ENCODE measurements at regions not wholly inside any gene's neighbourhood (a gene's known extent, or its start where the extent isn't known, plus 50 kb on each side); places are given as distances from the start of the nearest gene placed in this dataset.
"Not testable (repeated sequence)": the region's sequence is repeated elsewhere in the genome, so short reads cannot be mapped to it uniquely, and the experiment has no call there.

DNA sequence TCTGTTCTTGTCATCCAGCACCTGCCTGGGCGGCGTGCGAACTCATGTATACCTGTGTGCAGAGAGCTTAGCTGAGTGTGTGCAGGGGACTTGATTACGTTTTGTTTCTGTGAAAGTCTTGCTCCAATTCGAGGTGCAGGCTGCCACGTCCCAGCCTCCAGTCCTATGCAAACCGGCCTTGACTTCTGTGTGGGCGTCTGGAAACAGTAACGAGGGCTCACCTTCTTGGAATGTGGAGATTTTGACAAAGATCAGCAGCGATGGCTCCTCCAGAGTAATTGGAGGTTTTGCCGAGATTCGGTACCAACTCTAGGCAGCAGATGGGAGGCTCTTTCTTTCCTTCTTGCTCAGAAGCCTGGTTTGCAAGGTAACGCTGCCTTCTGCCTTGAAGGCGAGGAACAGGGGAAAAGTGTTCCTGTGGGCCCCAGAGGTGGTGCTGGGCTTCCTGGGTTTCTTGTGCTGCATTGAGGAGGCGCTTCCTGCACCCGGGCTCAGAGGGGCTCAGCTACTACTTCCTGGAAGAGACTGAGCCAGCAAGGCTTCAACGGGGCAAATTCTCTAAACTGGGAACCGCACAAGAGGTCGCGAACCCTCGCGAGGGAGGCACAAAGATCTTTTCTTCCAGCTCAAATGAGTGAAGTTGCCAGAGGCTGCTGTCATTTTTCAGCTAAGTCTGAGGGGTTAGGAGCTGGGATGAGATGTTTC, 249.0 kb downstream of the AACS start:
- no peak for DNase-seq

DNA sequence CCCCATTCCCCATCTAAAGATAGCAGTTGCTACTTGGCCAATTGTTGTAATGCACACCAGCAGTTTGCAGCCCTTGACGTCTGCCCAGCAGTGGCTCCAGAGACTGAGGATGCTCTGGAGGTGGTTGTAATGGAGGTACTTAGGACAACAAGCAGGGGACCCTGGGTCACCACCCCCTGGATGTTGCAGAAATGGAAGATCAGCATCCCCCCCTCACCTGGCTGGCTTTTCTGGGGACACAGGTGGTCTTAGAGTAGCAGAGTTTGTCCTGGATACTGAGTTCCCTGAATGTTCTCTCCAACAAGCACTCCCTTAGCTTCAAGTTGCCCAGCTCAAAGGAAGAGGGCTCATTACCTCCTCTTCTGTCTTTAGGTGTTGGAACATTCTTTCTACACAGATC, 250.5 kb downstream of the AACS start:
- DNase-seq, result no peak

DNA sequence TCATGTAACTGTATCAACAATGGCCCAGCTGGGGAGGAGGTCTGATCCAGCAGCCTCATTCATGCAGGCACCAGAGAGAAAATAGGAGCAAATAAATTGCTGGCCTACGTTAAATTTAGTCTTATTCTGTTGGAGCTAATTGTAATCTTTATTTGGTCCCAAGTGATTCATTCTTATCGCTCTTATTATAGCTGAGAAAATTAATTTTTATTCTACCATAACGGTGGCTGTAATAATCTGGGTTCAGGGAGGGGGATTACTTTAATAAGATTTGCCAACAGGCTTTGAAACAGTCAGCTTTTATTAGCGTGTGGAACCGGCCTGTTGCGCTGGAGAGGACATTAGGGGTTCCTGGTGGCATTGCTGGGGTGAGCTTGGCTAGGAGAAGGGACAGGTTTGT, 254.9 kb downstream of the AACS start:
- no peak for DNase-seq

DNA sequence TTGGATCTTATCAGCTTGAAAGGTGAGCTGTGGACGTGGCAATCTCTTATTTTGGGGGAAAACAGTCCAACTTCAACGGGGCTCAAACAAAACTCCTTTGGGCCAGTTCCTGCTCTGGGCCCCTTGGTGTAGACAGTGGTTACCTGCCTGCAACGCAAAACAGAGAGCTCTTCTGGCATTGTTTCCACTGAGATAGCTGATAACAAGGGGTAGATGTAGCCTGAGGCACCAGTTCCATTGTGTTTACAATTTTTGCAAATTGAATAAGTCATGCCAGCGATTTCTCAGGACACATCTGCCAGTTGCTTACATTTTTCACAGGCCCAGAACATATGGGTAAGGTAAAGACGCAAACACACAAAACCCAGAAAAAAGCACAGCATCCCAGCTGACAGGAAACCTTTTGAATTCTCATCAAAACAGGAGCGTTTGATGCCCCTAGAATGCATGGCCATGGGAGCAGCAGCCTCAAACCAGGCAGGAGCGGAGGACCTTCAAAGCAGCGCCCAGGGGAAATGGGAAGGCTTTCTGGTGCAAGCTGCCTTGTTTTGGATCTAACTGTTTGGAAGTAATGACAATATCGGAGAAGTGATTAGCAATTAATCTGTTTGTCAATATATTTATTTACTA, 259.7 kb downstream of the AACS start:
- no peak for DNase-seq

DNA sequence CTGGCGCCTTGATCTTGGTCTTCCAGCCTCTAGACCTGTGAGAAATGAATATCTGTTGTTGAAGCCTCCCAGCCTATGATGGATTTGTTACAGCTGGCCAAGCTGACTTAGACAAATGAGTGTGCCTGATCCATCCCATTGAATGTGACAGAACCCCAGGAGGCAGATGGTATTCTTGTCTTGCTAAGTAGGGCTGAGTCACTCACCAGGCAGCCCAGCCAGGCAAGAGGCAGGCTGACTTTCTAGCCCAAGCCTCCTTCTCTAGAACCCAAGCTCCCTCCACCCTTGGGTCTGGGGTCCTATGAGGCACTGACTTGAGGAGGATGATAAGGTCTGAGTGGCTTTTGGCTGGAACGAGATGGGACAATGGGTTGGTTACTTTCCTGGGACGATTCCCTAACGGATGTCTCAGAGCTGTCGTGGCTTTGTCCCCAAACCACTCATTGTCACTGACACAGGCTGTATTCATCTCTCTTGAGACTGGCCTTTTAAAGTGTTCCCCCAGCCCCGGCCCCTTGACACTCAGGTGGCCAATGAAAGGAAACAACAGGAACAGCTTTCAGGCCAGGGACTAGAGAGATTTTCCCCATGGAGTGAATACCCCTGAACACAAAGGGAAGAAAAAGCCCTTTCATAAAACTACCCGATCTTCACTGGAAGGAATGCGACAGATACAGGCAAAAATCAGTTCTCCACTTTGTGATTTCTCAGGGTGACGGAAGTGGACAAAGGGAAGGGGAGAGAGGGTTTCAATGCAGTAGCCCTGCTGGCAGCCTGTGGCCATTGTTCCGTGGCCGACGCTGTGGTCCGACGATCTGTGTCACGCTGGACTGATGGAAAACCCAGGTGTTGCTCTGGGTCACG, 264.2 kb downstream of the AACS start:
- DNase-seq, result no peak

DNA sequence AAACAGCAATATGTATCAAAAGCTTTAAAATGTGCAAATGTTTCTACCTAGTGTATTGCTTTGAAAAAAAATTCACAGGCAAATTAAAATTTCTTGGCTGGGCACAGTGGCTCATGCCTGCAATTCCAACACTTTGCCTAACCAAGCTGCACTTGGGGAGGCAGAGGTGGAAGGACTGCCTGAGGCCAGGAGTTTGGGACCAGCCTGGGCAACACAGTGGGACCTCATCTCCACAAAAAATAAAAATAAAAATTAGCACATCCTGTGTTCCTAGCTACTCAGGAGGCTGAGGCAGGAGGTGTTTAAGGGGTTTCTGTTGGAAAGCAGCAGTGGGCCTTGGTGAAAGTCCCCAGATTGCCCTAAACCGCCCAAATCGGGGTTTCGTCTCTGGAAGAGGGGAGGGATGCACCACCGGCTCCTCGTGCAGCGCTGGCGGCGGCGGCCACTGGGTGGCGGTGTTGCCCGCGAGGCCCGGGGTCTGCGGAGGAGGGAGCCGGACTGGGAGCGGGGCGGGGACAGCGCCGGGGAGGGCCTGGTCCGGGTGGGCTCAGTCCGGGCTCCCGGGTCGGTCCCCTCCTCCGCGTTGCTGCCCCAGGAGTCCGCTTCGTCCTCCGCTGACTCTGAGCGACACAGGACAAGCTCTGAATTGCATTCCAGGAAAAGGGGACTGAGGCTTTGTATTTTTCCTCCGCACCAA, 265.6 kb downstream of the AACS start:
- DNase-seq, result peak; percentile 17

DNA sequence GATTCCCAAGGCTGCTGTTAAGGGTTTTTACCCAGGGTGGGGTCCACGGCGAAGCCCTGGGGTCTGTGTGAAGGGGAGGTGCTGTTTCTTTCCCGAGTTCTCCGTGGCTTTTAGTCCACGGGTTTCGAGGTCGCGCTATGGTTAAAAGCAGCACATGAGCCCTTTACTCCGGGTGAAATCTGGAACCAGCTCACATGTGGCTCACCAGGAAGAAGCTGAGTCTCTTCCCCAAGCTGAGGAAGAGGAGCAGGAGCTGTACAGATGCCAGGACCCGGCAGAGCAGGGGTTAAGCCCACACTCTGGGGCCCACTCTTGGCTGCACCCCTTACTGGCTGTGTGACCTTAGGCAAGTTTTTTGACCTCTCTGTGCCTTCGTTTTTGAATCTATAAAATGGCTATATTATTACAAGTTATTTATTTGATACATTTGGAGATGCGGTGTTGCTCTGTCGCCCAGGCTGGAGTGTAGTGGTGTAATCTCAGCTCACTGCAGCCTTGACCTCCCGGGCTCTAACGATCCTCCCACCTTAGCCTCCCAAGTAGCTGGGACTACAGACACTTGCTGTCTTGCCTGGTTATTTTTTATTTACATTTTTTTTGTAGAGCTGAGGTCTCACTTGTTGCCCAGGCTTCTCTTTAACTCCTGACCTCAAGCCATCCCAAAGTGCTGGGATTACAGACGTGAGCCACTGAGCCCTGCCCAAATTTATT, 266.3 kb downstream of the AACS start:
- DNase-seq, result no peak

DNA sequence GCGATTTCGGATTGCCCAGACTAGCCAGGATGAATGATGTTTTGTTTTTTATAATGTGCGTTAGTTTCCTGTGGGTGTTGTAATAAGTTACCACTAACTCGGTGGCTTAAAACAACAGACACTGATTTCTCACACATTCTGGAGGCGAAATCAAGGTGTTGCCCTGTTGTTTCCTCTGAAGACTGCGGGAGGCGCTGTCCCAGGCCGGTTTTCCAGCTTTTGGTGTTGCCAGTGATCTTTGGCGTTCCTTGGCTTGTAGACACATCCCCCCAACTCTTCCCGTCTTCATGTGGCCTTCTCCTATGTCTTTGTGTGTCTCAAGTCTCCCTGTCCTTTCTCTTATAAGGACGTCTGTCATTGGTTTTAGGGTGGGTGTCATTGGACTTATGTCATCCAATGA, 267.7 kb downstream of the AACS start:
- DNase-seq, result no peak

DNA sequence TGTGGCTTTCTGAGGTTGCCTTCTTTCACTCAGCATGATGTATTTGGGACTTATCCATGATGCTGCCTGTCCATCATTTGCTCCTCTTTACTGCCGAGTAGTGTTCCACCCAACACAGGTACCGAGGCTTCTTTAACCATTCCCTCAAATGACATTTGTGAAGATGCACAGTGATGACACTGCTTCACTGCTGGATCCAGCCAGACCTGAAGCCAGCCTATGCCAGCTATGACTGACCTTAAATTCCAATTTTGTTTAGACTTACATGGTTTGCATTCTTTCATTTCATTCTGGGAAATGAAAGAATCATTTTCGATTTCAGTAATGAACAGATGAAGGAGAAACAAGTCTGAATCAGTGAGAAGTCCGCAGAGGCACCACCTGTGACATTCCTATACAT, 271.0 kb downstream of the AACS start:
- no peak for DNase-seq

DNA sequence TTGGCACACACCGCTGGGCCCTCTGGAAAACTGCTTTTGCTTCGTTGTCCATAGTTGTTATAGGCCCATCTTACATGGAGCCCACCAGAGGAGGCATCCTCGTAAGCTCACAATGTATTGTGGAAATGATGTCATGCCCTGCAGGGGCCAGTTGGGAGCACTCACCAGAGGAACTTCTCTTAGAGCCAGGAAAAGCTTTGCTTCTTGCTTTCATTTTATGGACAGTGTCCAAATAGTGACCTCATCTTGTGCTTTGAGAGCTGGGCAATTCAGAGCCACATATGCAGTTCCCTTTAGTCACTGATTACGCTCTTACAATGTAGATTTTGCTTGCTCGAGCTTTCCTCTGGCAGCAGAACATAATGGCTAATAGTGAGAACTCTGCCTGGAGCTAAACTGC, 275.6 kb downstream of the AACS start:
- no peak for DNase-seq

DNA sequence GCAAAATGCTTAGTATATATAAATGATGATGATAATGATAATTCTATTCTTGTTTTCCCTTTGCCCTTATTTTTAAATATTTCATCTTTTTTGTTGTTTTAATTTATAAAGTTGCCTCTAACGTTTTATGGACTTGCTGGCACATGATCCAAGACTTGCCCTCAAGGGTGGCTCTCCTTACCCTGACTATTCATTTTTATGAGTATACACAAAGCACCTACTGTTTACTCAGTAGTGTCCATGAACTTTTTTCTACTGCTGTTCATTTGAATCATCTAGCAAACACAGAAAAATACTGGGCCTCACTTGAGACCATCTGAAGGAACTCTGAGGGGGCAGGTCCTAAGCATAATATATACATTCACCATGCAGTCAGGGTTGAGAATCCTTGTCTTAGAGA, 276.2 kb downstream of the AACS start:
- no peak for DNase-seq

DNA sequence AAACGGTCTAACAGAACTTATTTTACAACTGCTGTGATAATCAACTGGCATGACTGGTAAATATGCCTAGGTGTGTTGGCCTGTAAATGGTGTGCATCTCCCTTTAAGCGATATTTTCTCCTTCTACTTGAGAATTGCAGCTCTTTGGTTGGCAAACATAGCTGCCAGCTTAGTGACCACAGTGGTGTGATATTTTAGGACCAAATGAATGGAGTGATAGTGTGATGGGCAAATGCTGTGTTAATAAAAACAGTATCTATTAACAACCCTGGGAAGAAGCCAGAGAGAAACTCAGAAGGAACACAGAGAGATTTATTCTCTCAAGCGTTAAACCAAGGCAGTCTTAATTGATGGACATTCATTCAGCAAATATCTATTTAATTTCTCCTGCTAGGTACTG, 278.4 kb downstream of the AACS start:
- DNase-seq, result no peak

DNA sequence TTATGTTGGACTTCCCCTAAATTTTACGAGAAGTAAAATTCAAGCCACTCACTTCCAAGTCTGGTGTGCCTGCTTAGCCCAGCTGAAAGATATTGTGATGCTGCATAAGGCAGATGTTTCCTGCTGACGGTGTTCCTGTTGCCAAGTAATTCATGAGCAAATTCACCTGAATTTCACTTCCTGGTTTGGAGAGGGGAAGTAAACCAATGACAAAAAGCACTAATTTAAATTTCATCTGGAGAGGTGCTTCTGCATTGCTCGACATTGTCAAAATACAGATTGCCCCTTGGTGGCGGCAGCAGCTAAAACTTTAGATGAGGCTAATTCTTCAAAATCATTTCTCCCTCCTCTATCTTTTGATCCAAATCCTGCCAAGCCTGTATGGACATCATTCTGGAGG, 281.1 kb downstream of the AACS start:
- DNase-seq, result no peak

DNA sequence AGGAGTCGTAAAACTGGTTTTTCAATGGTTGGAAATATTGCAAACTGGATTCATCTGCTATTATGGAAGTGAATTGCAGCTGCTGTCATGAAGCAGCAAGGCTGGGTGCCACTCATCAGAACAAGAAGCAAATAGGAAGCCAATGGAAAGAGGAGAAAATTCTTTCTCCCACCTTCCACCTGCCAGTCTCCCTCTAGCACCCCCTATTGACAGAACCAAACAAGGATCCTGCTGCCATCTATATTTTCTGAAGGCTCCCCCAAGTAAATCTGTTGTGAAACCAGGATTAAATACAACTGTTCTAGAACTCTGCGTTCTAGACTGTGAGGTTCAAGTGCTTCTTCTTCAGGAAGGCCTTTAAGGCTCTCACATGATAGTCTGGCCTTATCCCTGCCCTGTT, 286.6 kb downstream of the AACS start:
- no peak for DNase-seq

DNA sequence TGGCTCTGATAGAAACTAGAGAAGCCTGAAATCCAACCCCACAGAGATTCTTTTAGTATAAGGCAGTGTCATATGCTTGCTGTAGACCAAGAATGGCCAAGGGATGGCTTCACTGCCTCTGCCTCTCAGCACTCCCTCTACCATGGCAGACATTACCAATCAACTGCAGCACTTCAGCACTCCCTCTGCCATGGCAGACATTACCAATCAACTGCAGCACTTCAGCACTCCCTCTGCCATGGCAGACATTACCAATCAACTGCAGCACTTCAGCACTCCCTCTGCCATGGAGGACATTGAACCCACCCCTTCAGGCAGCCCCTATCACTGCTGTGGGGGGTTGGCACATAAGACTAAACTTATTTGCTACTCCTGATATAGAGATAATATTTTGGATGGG, 287.8 kb downstream of the AACS start:
- not testable (repeated sequence) for DNase-seq

DNA sequence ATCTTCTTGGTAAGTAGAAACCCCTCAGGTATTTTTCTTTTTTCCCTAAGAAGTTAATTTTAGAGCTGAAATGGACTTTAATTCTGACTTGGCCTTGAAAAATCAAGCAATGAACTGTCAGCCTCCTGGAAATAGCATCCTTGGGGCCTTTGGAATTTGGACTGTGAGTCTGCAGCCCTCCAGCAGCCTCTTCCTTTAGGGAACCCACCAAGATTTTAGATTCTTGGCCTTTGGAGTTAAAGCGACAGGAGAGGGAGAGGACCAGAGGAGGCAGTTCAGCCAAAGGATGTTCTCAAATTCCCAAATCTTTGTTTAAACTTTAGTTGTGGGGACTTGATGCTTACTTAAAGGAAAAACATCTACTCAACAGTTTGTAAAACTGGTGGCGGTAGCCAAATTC, 288.6 kb downstream of the AACS start:
- no peak for DNase-seq

DNA sequence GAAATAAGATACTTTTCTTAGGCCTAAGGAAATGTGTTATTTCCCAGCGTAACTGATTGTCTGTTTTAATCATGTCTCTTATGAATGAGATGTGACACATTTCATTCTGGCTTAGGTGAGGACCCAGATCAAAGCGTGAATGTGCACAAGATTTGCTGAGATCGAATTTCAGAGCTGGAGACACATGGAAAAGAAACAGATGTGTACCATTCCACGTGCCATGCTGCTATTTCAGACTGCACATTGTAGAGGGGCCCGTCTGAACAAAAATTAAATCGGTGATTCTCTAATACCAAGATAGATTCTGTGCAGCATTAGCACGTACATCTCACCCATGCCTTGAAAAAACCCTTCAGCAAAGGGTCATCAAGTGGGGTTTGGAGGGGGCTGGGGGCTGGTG, 290.4 kb downstream of the AACS start:
- no peak for DNase-seq

DNA sequence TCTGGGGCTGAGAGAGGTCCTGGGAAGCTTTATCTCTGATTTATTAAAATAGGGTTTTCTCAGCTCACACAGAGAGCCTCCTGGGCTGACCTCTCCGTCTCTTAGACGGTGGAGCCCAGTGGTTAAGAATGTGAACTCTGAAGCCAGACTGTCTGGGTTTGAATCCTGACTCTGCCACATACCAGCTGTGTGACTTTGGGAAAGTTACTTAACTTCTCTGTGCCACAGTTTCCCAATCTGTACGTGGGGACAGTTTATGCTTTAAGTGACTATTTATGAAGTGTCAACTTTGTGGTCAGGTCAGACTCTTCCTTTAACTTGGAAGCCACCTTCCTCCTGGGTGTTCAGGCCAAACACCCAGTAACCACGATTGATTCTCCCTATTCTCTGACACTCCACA, 290.9 kb downstream of the AACS start:
- DNase-seq, result no peak

DNA sequence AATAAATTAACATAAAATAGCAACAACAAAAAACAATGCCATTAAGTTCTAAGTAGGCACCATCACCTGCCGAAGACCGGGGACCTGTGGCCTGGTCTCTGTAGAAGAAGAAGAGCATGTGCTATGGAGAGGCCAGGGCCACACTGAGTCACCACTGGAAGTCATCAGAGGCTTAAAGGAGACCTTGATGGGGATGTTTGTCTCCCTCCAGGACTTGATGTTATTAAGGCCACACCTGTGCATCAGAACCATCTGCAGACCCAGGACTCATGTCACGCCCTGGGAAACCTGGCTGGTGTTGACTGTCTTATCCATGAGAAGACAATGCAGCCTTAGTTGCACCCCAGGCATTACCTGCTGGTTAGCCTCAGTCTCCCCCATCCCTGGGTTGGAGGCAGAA, 292.3 kb downstream of the AACS start:
- no peak for DNase-seq

DNA sequence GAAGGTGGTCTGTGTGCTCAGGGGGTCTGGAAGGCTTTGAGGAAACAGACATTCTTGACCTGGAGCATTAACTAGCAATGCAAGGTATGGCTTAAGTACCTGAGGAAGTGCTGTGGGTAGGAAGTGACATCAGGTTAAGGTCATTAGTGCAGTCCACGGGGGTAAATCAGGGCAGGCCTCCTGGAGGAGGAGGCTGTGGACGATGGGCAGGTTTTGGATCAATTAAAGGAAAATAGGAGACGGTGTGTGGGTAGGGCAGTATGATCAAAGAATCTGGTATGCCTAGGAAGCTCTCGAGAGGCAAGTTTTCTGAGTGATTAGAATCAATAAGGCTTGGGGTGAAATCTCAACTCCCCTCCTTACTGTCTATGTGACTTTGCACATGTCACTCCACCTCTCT, 295.3 kb downstream of the AACS start:
- no peak for DNase-seq

DNA sequence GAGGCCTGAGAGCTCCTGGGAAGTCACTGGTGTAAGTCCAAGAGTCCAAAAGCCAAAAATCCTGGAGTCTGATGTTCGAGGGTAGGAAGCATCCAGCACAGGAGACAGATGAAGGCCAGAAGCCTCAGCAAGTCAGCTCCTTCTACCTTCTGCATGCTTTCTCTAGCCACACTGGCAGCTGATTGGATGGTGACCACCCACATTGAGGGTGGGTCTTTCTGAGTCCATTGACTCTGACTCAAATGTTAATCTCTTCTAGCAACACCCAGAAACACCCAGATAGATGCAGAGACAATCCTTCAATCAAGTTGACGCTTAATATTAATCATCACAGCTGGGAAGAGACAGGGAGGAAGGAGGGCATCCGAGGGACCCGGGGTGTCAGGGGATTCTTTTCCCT, 305.8 kb downstream of the AACS start:
- DNase-seq, result no peak

DNA sequence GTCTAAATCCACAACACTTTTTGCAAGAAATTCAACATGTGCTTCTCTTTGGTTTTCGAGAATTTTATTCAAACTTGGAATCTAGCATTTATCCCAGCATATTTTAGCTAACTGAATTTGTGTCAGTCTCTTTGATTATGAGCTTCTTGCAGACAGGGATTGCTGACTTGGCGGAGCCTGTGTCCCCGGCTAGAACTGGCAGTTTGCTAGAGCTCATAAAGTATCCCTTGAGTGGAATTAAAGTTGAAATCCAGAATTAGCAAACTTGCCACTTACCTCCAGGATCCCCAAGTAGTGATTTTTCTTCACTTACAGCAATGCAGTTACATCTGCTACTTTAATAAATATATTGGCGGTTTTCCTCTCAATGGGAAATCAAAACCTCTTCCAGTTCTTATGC, 306.9 kb downstream of the AACS start:
- no peak for DNase-seq

DNA sequence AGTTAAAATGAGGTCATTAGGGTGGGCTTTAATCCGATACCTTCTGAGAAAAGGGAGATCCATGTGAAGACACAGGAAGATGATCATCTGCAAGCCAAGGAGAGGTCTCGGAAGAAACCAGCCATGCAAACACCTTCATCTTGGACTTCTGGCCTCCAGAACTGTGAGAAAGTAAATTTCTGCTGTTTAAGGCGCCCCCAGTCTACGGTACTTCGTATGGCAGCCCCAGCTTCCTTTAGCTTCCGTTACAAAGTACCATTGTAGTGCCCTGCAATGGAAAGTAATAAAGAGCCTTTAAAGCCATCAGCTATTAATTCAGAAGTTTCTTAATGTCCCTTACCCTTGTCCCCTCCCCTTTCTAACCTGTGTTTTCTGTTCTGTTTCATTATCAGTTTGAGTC, 308.1 kb downstream of the AACS start:
- no peak for DNase-seq
